Panc1 (cell line): ENCODE measurements at regions not wholly inside any gene's neighbourhood (a gene's known extent, or its start where the extent isn't known, plus 50 kb on each side); places are given as distances from the start of the nearest gene placed in this dataset.

Experiments used
- ATAC-seq: fragments of 200-7000 bp; cut with Tn5 transposase; 2 replicates; pipeline ENCODE4 v1.9.1; 2020; ENCODE audit warnings: mild to moderate bottlenecking, moderate library complexity
- BruUV-seq: library from RNA; stranded (reverse); fragments of 400-500 nt; replicated peaks from 2 replicates; lab custom pipeline; 2021; lab: Mats Ljungman, UMichigan
- CTCF ChIA-PET: fragments of 300-600 bp; sonication (Branson Sonifier 250); formaldehyde crosslinking; loops from one replicate; lab custom pipeline; 2022; ENCODE audit warnings: antibody characterized with exemption; lab: Charles Lee
- POLR2A ChIA-PET: fragments of 300-600 bp; sonication (Branson Sonifier 250); formaldehyde crosslinking; loops from one replicate; lab custom pipeline; 2022; ENCODE audit warnings: antibody characterized with exemption; lab: Charles Lee
- DNase-seq: peaks from one replicate; pipeline ENCODE4 v3.0.0-alpha.2; 2010; ENCODE audit warnings: low read depth, low spot score
- H3K27ac ChIP-seq: 2 replicates; pipeline ENCODE4 v1.5.1; 2011; ENCODE audit warnings: mild to moderate bottlenecking, low read length, inconsistent platforms
- H3K27me3 ChIP-seq: fragments of 200-500 bp; sonication (Bioruptor generic); 2 replicates; pipeline ENCODE4 v1.6.0; 2014; ENCODE audit warnings: low read length, inconsistent platforms; ENCODE audit not compliant: control insufficient read depth, insufficient read depth
- H3K36me3 ChIP-seq: fragments of 200-500 bp; sonication (Bioruptor generic); 2 replicates; pipeline ENCODE4 v1.5.1; 2014; ENCODE audit warnings: inconsistent platforms, mild to moderate bottlenecking, low read length, moderate library complexity; ENCODE audit not compliant: control insufficient read depth, insufficient read depth
- H3K4me1 ChIP-seq: 2 replicates; pipeline ENCODE4 v1.5.1; 2011; ENCODE audit warnings: inconsistent platforms, mild to moderate bottlenecking, low read length, moderate library complexity; ENCODE audit not compliant: control insufficient read depth, insufficient read depth
- H3K4me3 ChIP-seq, 2 experiments: 2 replicates each; pipeline ENCODE4 v1.5.1; 2011 to 2012; ENCODE audit warnings: low read depth in 2 of 2, low read length in 2 of 2, mild to moderate bottlenecking in 2 of 2, inconsistent platforms in 1 of 2, moderate library complexity in 1 of 2
- H3K9me3 ChIP-seq: fragments of 200-500 bp; sonication (Bioruptor generic); 2 replicates; pipeline ENCODE4 v1.5.1; 2014; ENCODE audit warnings: low read depth, mild to moderate bottlenecking, inconsistent platforms, low read length, moderate library complexity; ENCODE audit not compliant: control insufficient read depth, insufficient read depth
- CTCF ChIP-seq: fragments of 450-650 bp; IDR thresholded peaks from 2 replicates; pipeline ENCODE4 v1.5.1; 2017; ENCODE audit warnings: mild to moderate bottlenecking
- POLR2AphosphoS5 ChIP-seq: IDR thresholded peaks from 2 replicates; pipeline ENCODE4 v1.6.1; 2012; ENCODE audit warnings: mild to moderate bottlenecking, low read depth, low read length, moderate library complexity
- REST ChIP-seq, 2 experiments: IDR thresholded peaks; 2 replicates each; pipeline ENCODE4 v1.6.1; 2011 to 2012; ENCODE audit warnings: low read depth in 2 of 2, control low read depth in 1 of 2, low read length in 1 of 2, mild to moderate bottlenecking in 1 of 2, moderate library complexity in 1 of 2; ENCODE audit not compliant: insufficient read depth in 1 of 2
- SIN3A ChIP-seq: IDR thresholded peaks from 2 replicates; pipeline ENCODE4 v1.6.1; 2012; ENCODE audit warnings: low read depth, mild to moderate bottlenecking, low read length, moderate library complexity, borderline replicate concordance; ENCODE audit not compliant: insufficient read depth
- TCF7L2 ChIP-seq: IDR thresholded peaks from 2 replicates; pipeline ENCODE4 v1.6.1; 2011; ENCODE audit warnings: mild to moderate bottlenecking, low read depth, low read length, inconsistent platforms
- in situ Hi-C: cut with HindIII; loops from 2 replicates; pipeline ENCODE4 v1.10.0; 2016; ENCODE audit warnings: low sequenced_read_pairs, low pct_unique_long_range_greater_than_20kb
- intact Hi-C: fragments of 100-400 bp; cut with micrococcal nuclease; formaldehyde crosslinking; loops from one replicate; pipeline ENCODE4 v1.10.0; 2022; ENCODE audit not compliant: unreplicated experiment

- Histone ChIP-seq H3K27me3 (no peaks in the 10 kb centered on the region), H3K4me1 (no peaks in the 10 kb centered on the region), H3K36me3 (no peaks in the 10 kb centered on the region), H3K9me3 (no peaks in the 10 kb centered on the region), H3K27ac (no peak overlapping the region), H3K4me3 (no peak overlapping the region)
- no TSS peak for BruUV-seq
- CTCF ChIA-PET, result no interaction called here
- TF ChIP-seq TCF7L2 (no peak), REST (IDR thresholded peaks at IDR 0.05; ENCODE audit: insufficient read depth in 1 of 2, low read depth in 2 of 2, low read length in 1 of 2) (no peak), CTCF (no peak), POLR2AphosphoS5 (no peak), SIN3A (no peak)
- no peak for ATAC-seq
- in situ Hi-C loops, result no loop called here
- POLR2A ChIA-PET, result no interaction called here
- intact Hi-C loops, result no loop called here
- no peak for DNase-seq
These were observed 71.1 kb upstream of the CD180 start for GRCh38 chr5:67267512-67268216.

GRCh38 chr5:67266654-67267350 lies 70.2 kb upstream of the CD180 start:
- POLR2A ChIA-PET, result no interaction called here
- Histone ChIP-seq H3K27ac (no peak overlapping the region), H3K36me3 (no peaks in the 10 kb centered on the region), H3K4me1 (no peaks in the 10 kb centered on the region), H3K4me3 (no peak overlapping the region), H3K9me3 (no peaks in the 10 kb centered on the region), H3K27me3 (no peaks in the 10 kb centered on the region)
- in situ Hi-C loops (no loop called here), intact Hi-C loops (no loop called here)
- CTCF ChIA-PET, result no interaction called here
- ATAC-seq (no peak), DNase-seq (no peak)
- no TSS peak for BruUV-seq
- TF ChIP-seq REST (IDR thresholded peaks at IDR 0.05; ENCODE audit: insufficient read depth in 1 of 2, low read depth in 2 of 2, low read length in 1 of 2) (no peak), CTCF (no peak), TCF7L2 (no peak), POLR2AphosphoS5 (no peak), SIN3A (no peak)
